NT2/D1 (cell line): ENCODE measurements at regions not wholly inside any gene's neighbourhood (a gene's known extent, or its start where the extent isn't known, plus 50 kb on each side); places are given as distances from the start of the nearest gene placed in this dataset.

Experiments
- SUZ12 ChIP-seq: IDR thresholded peaks from 2 replicates; pipeline ENCODE4 v1.6.1; 2011; ENCODE audit not compliant: insufficient read length, insufficient read depth; ENCODE audit errors: extremely low read depth
- YY1 ChIP-seq: IDR thresholded peaks from 2 replicates; pipeline ENCODE4 v1.6.1; 2011; ENCODE audit not compliant: insufficient read length, insufficient read depth
- ZNF274 ChIP-seq: IDR thresholded peaks from 2 replicates; pipeline ENCODE4 v1.6.1; 2011; ENCODE audit warnings: mild to moderate bottlenecking, low read depth, low read length

GRCh38 chrX:925094-925493 lies 287.4 kb downstream of the CRLF2 start:
- no peak for TF ChIP-seq YY1
- TF ChIP-seq SUZ12, result no peak
- no peak for TF ChIP-seq ZNF274
